ENCODE measurements at regions not wholly inside any gene's neighbourhood (a gene's known extent, or its start where the extent isn't known, plus 50 kb on each side); places are given as distances from the start of the nearest gene placed in this dataset.

DNA sequence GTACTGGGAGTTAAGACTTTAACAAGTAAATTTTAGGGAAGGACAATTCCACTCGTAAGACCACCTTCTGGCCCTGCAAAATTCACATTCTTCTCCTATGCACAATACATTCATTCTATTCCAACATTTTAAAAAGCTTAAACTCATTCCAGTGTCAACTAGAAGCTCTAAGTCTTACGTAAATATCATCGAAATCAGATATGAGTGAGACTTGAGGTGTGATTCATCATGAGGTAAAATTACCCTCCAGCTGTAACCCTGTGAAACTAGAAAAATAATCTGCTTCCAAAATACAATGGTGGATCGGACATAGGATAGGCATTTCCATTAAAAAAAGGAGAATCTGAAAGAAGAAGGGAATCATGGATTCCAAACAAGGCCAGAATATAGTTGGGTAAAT, 370.3 kb downstream of the CDC14C start:
- TF ChIP-seq CTCF (IDR thresholded peaks at IDR 0.05 in 4 of 5, conservative IDR thresholded peaks at IDR 0.05 in 1 of 5) (no peak), POLR2A (IDR thresholded peaks at IDR 0.05) (no peak)
